ENCODE measurements at regions not wholly inside any gene's neighbourhood (a gene's known extent, or its start where the extent isn't known, plus 50 kb on each side); places are given as distances from the start of the nearest gene placed in this dataset.

GRCh38 chr3:72322264-72322976, 525.8 kb downstream of the SHQ1 start:
- TF ChIP-seq CTCF (IDR thresholded peaks at IDR 0.05), result no peak
- no peak for TF ChIP-seq POLR2A (IDR thresholded peaks at IDR 0.05)
